ENCODE measurements at regions not wholly inside any gene's neighbourhood (a gene's known extent, or its start where the extent isn't known, plus 50 kb on each side); places are given as distances from the start of the nearest gene placed in this dataset.

DNA sequence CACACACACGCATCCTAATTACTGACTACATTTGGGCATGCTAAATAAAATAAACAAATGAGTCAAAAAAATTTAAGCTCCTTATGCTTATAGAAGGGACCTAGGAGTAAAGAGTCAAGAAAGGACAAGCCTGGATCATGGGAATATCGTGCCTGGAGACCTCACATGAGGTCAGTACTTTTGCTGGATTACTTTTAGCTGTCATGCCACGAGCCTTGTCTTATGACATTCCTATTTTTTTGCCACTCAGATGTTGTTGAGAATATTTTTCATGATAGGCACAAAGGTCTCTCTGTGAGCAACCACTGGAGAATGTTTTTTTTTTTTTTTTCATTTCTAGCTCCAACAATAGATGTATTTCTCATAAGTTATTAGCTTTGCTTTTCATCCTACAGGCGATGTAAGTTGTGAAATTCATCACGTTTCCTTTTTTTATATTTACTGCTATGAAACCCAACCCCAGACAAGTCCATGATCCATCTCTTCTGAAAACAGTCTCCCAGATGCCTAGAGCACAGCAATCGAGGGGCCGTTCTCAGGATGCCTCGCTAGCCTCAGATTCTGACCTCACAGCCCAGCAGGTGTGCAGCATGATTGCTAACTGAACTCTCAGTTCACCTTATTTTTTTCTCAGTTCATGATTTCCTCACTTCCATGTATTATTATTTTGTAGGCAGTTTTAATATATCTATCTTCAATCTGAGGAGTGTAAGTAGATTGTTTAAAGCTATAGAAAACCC is 464.5 kb downstream of the IRS1 start:
- DNase-seq (ENCODE audit: insufficient read length, low spot score) (no peak), FAIRE-seq (no peak)

DNA sequence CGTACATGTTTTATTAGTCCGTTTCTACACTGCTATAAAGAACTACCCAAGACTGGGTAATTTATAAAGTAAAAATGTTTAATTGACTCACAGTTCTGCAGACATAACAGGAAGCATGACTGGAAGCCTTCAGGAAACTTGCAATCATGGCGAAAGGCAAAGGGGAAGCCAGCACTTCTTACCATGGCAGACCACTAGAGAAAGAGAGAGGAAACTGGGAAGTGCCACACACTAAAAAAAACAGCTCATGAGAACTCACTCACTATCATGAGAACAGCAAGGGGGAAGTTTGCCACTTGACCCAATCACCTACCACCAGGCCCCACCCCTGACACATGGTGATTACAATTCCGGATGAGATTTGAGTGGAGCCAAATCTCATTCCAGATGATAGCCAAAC is 466.2 kb downstream of the IRS1 start:
- TF ChIP-seq POLR2AphosphoS5 (IDR thresholded peaks at IDR 0.05; ENCODE audit: low read depth, low read length) = no peak
- TF ChIP-seq PAX5 (IDR thresholded peaks at IDR 0.05; ENCODE audit: insufficient read depth, low read length, severe bottlenecking) = no peak
- no peak for TF ChIP-seq POLR2A (IDR thresholded peaks at IDR 0.05; ENCODE audit: low read depth, low read length)
- no peak for TF ChIP-seq SPI1 (IDR thresholded peaks at IDR 0.05; ENCODE audit: low read depth, low read length)
- TF ChIP-seq POU2F2 (IDR thresholded peaks at IDR 0.05; ENCODE audit: low read depth, low read length) = no peak
- no peak for TF ChIP-seq TAF1 (IDR thresholded peaks at IDR 0.05; ENCODE audit: low read depth, low read length)
- FAIRE-seq = no peak
- DNase-seq (ENCODE audit: insufficient read length, low spot score) = no peak

More for the DNA sequence above, 464.5 kb downstream of the IRS1 start:
- TF ChIP-seq TAF1 (IDR thresholded peaks at IDR 0.05; ENCODE audit: low read depth, low read length) (no peak), POLR2AphosphoS5 (IDR thresholded peaks at IDR 0.05; ENCODE audit: low read depth, low read length) (no peak), SPI1 (IDR thresholded peaks at IDR 0.05; ENCODE audit: low read depth, low read length) (no peak), POU2F2 (IDR thresholded peaks at IDR 0.05; ENCODE audit: low read depth, low read length) (no peak), PAX5 (IDR thresholded peaks at IDR 0.05; ENCODE audit: insufficient read depth, low read length, severe bottlenecking) (no peak), POLR2A (IDR thresholded peaks at IDR 0.05; ENCODE audit: low read depth, low read length) (no peak)

DNA sequence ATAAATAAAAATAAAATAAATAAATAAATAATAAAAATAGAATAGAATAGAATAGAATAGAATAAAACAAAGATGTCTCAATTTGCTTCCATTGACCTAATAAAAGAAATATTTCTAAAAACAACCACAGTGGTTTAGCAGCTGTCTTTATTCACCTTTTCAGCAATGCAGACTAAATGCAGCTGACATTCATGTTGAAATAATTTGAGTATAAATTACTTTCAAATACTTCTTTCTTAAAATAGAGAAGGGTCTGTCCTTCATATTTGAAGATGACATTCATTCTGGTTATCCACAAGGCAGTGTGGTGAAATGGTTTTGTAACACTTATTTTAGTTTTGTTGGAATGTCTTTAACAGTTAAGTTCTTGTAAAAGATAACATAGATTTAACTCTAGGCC is 469.4 kb downstream of the IRS1 start:
- TF ChIP-seq POU2F2 (IDR thresholded peaks at IDR 0.05; ENCODE audit: low read depth, low read length) (no peak), SPI1 (IDR thresholded peaks at IDR 0.05; ENCODE audit: low read depth, low read length) (no peak), PAX5 (IDR thresholded peaks at IDR 0.05; ENCODE audit: insufficient read depth, low read length, severe bottlenecking) (no peak), TAF1 (IDR thresholded peaks at IDR 0.05; ENCODE audit: low read depth, low read length) (no peak), POLR2AphosphoS5 (IDR thresholded peaks at IDR 0.05; ENCODE audit: low read depth, low read length) (no peak), POLR2A (IDR thresholded peaks at IDR 0.05; ENCODE audit: low read depth, low read length) (no peak)
- no peak for FAIRE-seq

DNA sequence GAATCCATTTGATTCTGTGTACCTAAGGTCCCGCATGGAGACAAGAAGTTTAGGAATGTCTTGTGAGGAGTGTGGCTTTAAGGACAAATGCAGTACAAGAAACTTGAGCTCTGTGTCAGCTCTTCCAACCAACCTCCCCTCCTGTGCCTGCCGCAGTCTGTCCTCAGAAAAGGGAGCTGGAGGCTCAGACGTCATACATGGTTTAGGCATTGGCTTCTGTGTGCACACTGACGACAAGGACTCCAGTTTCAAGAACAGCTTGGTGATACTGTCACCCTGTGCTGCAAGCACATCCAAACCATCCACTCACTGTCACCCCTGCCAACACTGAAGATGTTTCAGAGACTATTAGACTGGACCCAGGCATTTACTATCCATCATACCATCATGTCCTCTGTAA is 470.4 kb downstream of the IRS1 start:
- DNase-seq (ENCODE audit: insufficient read length, low spot score) (no peak), FAIRE-seq (no peak)
- TF ChIP-seq POU2F2 (IDR thresholded peaks at IDR 0.05; ENCODE audit: low read depth, low read length) = no peak
- no peak for TF ChIP-seq SPI1 (IDR thresholded peaks at IDR 0.05; ENCODE audit: low read depth, low read length)
- no peak for TF ChIP-seq POLR2A (IDR thresholded peaks at IDR 0.05; ENCODE audit: low read depth, low read length)
- TF ChIP-seq PAX5 (IDR thresholded peaks at IDR 0.05; ENCODE audit: insufficient read depth, low read length, severe bottlenecking) = no peak
- TF ChIP-seq TAF1 (IDR thresholded peaks at IDR 0.05; ENCODE audit: low read depth, low read length) = no peak
- no peak for TF ChIP-seq POLR2AphosphoS5 (IDR thresholded peaks at IDR 0.05; ENCODE audit: low read depth, low read length)

More for the DNA sequence above, 469.4 kb downstream of the IRS1 start:
- no peak for DNase-seq (ENCODE audit: insufficient read length, low spot score)

DNA sequence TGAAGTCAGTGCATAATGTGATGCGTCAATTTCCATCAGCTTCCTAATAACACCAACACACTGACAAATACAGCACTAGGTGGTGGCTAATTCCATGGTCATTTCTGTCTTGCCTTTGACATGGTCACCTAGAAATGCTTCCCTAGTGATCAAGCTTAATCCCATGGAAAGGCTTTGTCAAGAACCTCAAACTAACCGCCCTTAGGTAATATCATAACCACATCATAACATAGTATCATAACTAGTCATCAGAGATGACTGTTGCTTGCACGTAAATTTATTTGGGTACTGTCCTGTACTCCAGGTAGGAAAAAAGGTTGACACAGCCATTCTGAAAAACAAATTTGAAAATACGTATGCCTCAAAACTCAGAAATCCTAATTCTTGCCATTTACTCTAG is 471.8 kb downstream of the IRS1 start:
- FAIRE-seq = no peak
- DNase-seq (ENCODE audit: insufficient read length, low spot score) = no peak
- no peak for TF ChIP-seq POLR2A (IDR thresholded peaks at IDR 0.05; ENCODE audit: low read depth, low read length)
- no peak for TF ChIP-seq POLR2AphosphoS5 (IDR thresholded peaks at IDR 0.05; ENCODE audit: low read depth, low read length)

DNA sequence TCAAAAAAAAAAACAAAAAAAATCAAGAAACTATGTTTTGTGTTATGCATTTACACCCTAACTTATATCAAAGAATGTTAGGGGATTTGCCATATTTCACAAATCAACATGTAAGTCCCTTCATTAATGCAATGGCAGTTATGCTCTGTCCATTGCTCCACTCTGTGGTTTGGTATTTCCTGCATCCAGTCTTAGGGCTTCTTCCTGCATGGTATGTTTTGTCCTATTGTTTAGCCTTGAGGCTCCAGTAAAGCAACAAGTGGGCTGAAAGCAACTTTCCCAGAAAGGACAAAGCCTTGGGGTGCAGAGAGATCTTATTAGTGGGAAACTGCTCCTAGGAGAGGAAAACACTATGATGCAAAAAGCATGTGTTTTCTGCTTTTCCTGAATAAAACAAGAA is 474.1 kb downstream of the IRS1 start:
- FAIRE-seq (no peak), DNase-seq (ENCODE audit: insufficient read length, low spot score) (no peak)
- no peak for TF ChIP-seq PAX5 (IDR thresholded peaks at IDR 0.05; ENCODE audit: insufficient read depth, low read length, severe bottlenecking)
- no peak for TF ChIP-seq SPI1 (IDR thresholded peaks at IDR 0.05; ENCODE audit: low read depth, low read length)
- no peak for TF ChIP-seq POLR2AphosphoS5 (IDR thresholded peaks at IDR 0.05; ENCODE audit: low read depth, low read length)
- TF ChIP-seq POU2F2 (IDR thresholded peaks at IDR 0.05; ENCODE audit: low read depth, low read length) = no peak
- TF ChIP-seq TAF1 (IDR thresholded peaks at IDR 0.05; ENCODE audit: low read depth, low read length) = no peak
- no peak for TF ChIP-seq POLR2A (IDR thresholded peaks at IDR 0.05; ENCODE audit: low read depth, low read length)

DNA sequence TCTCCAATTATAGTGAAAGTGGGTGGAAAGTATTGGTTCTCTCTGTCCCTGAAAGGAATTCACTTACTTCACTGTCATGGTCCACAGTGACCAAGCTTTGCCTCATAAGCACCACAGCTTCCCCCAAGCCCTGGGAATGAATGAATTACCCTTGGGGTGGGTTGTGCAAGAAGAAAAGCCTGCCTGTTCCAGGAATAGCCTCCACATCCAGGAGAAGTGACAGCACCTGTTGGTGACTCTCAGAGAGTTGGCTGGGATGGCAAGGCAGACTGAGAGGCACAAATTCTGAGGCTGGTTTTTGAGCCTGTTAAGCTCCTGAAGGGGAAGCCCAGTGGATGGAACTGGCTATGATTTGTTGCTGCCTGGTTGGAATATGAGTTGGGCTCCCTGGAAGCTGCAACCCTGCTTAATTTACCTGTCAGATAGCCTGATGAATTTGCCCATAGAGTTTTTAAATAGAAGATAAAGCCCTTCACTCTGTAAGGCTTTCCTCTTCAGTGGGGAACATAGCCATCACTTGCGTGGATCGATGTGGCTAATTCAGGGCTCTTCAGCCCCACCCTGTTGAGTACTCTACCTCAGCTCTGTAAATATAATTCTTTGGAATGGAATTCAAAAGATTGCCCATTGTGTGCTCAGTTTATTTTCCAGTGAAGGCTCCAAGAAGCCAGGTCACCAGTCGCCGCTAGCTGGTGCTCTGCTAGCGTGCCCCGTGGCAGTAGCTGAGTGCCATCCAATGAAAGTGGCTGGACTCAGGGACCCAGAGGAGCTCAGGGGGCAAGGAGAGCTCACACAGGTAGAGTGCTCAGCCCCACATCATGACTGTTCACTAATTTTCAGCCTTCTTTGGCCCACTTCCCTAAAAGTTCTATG is 479.3 kb downstream of the IRS1 start:
- DNase-seq (ENCODE audit: insufficient read length, low spot score) = no peak
- no peak for FAIRE-seq
- TF ChIP-seq SPI1 (IDR thresholded peaks at IDR 0.05; ENCODE audit: low read depth, low read length) (no peak), POU2F2 (IDR thresholded peaks at IDR 0.05; ENCODE audit: low read depth, low read length) (no peak), POLR2A (IDR thresholded peaks at IDR 0.05; ENCODE audit: low read depth, low read length) (no peak), POLR2AphosphoS5 (IDR thresholded peaks at IDR 0.05; ENCODE audit: low read depth, low read length) (no peak), PAX5 (IDR thresholded peaks at IDR 0.05; ENCODE audit: insufficient read depth, low read length, severe bottlenecking) (no peak), TAF1 (IDR thresholded peaks at IDR 0.05; ENCODE audit: low read depth, low read length) (no peak)

DNA sequence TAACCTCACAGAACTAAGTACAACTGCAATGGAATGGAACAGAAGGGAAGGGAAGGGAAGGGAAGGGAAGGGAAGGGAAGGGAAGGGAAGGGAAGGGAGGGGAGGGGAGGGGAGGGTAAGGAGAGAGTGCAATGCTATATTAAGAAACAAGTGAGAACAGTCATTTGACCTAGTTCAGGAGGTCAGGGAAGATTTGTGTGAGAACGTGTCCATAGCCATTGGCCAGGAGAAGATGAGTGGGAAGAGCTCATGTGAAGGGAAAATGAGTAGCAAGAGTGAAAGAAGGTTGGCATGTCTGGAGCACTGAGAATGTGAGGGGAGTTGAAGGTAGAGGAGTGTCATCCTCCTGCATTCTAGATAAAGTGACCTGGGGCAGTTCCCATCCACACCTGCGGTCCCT is 481.6 kb downstream of the IRS1 start:
- DNase-seq (ENCODE audit: insufficient read length, low spot score) (no peak), FAIRE-seq (no peak)
- TF ChIP-seq TAF1 (IDR thresholded peaks at IDR 0.05; ENCODE audit: low read depth, low read length) (no peak), POLR2A (IDR thresholded peaks at IDR 0.05; ENCODE audit: low read depth, low read length) (no peak)

DNA sequence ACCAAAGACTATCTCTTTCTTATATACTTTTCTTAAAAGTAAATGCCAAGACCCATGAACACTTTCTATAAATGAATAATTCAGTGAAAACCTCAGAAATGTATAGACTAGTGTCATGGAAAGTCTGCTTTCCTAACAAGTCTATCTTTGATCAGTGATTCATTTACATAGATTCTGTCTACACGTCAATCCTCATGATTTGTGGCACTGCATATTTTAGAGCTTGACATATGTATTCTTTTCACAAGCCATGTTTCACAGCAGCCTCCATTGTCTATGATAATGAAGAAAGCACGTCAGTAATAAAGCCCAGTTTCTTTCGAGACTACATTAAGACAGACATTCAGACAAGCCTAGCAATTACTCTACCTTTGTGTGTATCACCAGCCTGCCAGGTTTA is 486.6 kb downstream of the IRS1 start:
- FAIRE-seq (no peak), DNase-seq (ENCODE audit: insufficient read length, low spot score) (no peak)
- TF ChIP-seq TAF1 (IDR thresholded peaks at IDR 0.05; ENCODE audit: low read depth, low read length) = no peak
- no peak for TF ChIP-seq POLR2A (IDR thresholded peaks at IDR 0.05; ENCODE audit: low read depth, low read length)
- TF ChIP-seq SPI1 (IDR thresholded peaks at IDR 0.05; ENCODE audit: low read depth, low read length) = no peak
- no peak for TF ChIP-seq PAX5 (IDR thresholded peaks at IDR 0.05; ENCODE audit: insufficient read depth, low read length, severe bottlenecking)
- TF ChIP-seq POU2F2 (IDR thresholded peaks at IDR 0.05; ENCODE audit: low read depth, low read length) = no peak
- TF ChIP-seq POLR2AphosphoS5 (IDR thresholded peaks at IDR 0.05; ENCODE audit: low read depth, low read length) = no peak
